SK-N-DZ (cell line): ENCODE measurements at regions not wholly inside any gene's neighbourhood (a gene's known extent, or its start where the extent isn't known, plus 50 kb on each side); places are given as distances from the start of the nearest gene placed in this dataset.
A peak's percentile ranks its signal among the peaks of the same experiment; 100 is the strongest.
"Not testable (repeated sequence)": the region's sequence is repeated elsewhere in the genome, so short reads cannot be mapped to it uniquely, and the experiment has no call there.

Experiments
- DNase-seq: peaks from one replicate; pipeline ENCODE4 v3.0.0-alpha.2; 2015; ENCODE audit warnings: low spot score

GRCh38 chr6:28768187-28768913, 155.4 kb downstream of the TRIM27 start:
- no peak for DNase-seq

DNA sequence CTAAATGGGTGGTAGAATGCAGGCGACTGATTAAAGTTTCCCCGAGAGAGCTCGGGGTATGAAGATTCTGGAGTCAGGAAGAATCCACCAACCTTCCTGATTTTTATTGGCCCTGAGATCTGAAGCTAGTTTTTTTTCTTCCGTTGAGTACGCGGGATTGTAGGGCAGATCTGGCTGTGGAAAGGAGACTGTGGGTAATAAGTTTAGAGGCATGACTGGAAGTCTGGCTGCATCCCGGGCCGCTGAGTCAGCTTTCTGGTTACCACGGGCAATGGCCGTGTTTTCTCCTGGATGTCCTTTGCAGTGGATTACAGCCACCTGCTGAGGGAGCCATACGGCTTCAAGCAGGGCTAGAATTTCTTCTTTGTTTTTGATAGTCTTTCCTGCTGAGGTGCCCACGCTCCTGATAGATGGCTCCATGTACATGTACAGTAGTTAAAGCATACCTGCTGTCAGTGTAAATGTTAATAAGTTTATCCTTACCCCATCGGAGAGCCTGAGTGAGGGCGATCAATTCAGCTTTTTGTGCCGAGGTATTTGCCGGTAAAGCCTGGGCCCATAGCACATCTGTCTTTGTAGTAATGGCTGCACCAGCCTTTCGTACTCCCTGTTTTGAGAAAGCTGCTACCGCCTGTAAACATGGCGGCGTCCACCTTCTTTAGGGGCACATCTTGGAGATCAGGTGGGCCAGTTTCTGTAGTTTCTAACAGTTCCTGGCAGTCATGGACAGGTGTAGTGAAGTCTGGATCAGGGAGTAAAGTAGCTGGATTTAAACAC, 154.0 kb downstream of the TRIM27 start:
- no peak for DNase-seq

- no peak for DNase-seq
These were observed 153.1 kb downstream of the TRIM27 start for GRCh38 chr6:28770732-28771131.

GRCh38 chr6:28771401-28772267, 152.2 kb downstream of the TRIM27 start:
- no peak for DNase-seq

GRCh38 chr6:28772480-28773381, 151.1 kb downstream of the TRIM27 start:
- no peak for DNase-seq

GRCh38 chr6:28774292-28775051, 149.3 kb downstream of the TRIM27 start:
- DNase-seq, result no peak

- no peak for DNase-seq
These were observed 148.8 kb downstream of the TRIM27 start for GRCh38 chr6:28775052-28775376.

DNA sequence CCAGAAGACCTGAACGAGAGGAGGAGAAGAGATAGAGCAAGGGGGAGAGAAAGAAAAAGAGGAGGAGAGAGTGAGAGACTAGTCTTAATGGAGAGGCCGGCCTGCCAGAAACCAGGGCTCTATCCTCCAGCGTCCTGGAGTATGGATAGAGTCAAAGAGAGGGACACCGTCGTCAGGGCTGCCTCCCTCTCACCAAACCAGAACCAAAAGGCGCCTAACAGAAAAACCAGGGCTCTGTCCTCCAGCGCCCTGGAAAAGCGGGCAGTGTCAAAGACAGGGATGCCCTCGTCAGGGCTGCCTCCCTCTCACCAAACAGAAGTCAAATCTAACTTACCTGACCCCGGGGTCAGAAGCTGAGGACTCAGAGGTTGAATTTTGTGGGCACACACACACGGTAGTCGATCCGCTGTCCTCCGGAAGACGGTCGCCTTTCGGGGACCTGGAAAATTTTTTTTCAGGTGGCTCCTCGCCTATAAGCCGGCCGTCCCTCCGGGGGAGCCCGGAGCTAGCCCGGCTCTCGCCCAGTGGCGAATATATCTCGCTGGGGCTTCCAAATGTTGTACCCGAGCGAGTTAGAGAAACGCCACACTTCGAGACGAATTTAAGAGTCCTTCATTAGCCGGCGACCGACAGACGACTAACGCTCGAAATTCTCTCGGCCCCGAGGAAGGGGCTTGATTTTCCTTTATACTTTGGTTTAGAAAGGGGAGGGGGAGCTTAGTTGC, 148.2 kb downstream of the TRIM27 start:
- no peak for DNase-seq

- no peak for DNase-seq
These were observed 147.3 kb downstream of the TRIM27 start for GRCh38 chr6:28776269-28777146.

DNA sequence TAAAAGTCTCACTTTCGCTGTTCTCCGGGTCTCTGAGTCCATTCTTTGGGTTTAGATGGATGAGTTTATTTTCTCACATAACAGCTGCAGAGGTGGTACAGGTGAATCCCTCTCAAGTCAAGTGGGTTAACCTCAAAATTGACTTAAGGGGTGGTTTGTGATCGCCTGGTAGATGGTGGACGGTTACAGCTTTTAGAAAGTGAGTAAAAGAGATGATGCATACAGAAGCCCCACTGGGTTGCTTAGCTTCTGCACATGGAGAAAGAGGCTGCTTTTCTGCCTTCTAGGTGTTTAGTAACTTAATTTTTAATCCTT, 146.7 kb downstream of the TRIM27 start:
- DNase-seq, result no peak

GRCh38 chr6:28782113-28782673, 141.6 kb downstream of the TRIM27 start:
- no peak for DNase-seq

DNA sequence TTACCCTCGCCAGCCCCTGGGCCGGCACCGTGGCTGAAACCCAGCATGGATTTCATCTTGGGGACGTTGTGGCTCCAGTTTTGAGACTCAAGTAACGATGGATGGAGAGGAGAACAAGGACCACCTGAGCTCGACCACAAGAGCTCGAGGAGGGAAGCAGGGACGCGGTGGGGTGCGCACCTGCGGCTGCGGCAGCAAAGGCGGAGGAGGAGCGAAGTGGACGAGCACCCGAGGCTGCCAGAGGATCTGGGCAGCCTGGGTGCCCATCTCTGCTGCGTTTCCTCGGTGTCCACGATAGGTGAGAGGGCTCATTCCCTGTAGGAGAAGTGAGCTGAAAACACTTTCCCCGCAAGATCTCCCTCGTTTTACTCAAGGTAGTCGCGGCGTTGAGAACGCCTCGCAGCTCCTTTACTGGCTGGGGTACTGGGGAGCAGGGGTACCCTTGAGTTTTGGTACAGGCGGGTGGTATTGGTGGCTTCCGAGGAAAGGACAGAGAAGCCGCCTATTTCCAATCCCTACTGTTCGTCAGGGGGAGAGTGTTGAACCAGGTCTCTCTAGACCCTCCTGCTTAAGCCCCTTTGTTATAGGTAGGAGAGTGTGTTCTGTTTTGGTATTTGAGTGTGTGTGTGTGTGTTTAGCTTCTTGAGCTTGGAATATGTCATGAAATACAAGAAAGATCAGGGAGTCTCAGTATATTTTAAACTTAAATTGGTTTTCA, 137.7 kb downstream of the TRIM27 start:
- DNase-seq, result no peak

GRCh38 chr6:28789553-28790083, 134.2 kb downstream of the TRIM27 start:
- DNase-seq, result peak; percentile 29

DNA sequence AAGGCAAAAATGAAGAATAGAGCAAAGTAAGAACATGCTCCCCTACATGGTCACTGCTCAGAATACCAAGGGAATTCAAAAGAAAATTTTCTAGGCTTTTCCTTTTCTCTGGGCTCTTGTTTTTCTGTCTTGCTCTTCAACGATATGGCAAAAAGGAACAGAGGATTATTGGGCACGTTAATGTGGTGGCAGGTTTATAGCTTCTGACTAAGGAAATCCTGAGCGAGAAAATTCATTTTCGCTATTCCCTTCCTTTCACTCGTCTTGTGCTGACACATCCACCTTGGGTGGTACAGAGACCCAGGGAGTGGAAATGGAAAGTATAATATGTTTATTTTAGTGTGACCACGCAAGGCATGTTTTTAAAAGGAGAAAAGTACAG, 132.8 kb downstream of the TRIM27 start:
- no peak for DNase-seq

GRCh38 chr6:28794175-28795002, 129.4 kb downstream of the TRIM27 start:
- DNase-seq, result peak; percentile 20

- not testable (repeated sequence) for DNase-seq
These were observed 123.1 kb downstream of the TRIM27 start for GRCh38 chr6:28800647-28801046.
